Stimulated activated naive B cell treated with anti-CD40 and anti-IgM and Interleukin-4, amounts not matched to agents 10 μg/mL and 1 μg/mL and 100 μg/mL, for 72 hours (primary cell): ENCODE measurements at regions not wholly inside any gene's neighbourhood (a gene's known extent, or its start where the extent isn't known, plus 50 kb on each side); places are given as distances from the start of the nearest gene placed in this dataset.

Experiments used
- ATAC-seq, 2 donors: fragments of 150-1000 bp; cut with Tn5 transposase; replicated peaks; 2 replicates each; pipeline ENCODE4 v1.10.0; 2021; ENCODE audit warnings: moderate library complexity in 1 of 2
- DNase-seq: peaks from one replicate; pipeline ENCODE4 v3.0.0; 2021
- H3K27ac Mint-ChIP-seq: one replicate; pipeline ENCODE4 v1.8.0; 2022; ENCODE audit warnings: mild to moderate bottlenecking, mixed read lengths
- H3K27me3 Mint-ChIP-seq, 2 donors: one replicate each; pipeline ENCODE4 v1.8.0; 2022; ENCODE audit warnings: mixed read lengths in 2 of 2
- H3K36me3 Mint-ChIP-seq, 2 donors: one replicate each; pipeline ENCODE4 v1.8.0; 2022; ENCODE audit warnings: mixed read lengths in 2 of 2, mild to moderate bottlenecking in 1 of 2
- H3K4me1 Mint-ChIP-seq, 2 donors: one replicate each; pipeline ENCODE4 v1.8.0; 2022; ENCODE audit warnings: mixed read lengths in 2 of 2, mild to moderate bottlenecking in 1 of 2
- H3K4me3 Mint-ChIP-seq, 2 donors: one replicate each; pipeline ENCODE4 v1.8.0; 2022; ENCODE audit warnings: mild to moderate bottlenecking in 2 of 2, mixed read lengths in 2 of 2, moderate library complexity in 1 of 2
- H3K9me3 Mint-ChIP-seq, 2 donors: one replicate each; pipeline ENCODE4 v1.8.0; 2022; ENCODE audit warnings: mixed read lengths in 2 of 2, mild to moderate bottlenecking in 1 of 2

GRCh38 chr13:77981281-77981881, 62.8 kb upstream of the EDNRB start:
- no peak for DNase-seq
- Mint-ChIP-seq H3K4me3 (no peak overlapping the region), H3K27ac (no peak overlapping the region), H3K27me3 (peaks cover 0 to 9% of the 10 kb centered on the region in 2 donors), H3K4me1 (no peaks in the 10 kb centered on the region), H3K9me3 (peaks cover 5 to 8% of the 10 kb centered on the region in 2 donors), H3K36me3 (no peaks in the 10 kb centered on the region)
- no peak for ATAC-seq

GRCh38 chr13:77980592-77980991, 62.0 kb upstream of the EDNRB start:
- no peak for DNase-seq
- no peak overlapping the region for H3K4me3 Mint-ChIP-seq
- no peak overlapping the region for H3K27ac Mint-ChIP-seq
- peaks cover 0 to 9% of the 10 kb centered on the region in 2 donors for H3K27me3 Mint-ChIP-seq
- no peaks in the 10 kb centered on the region for H3K36me3 Mint-ChIP-seq
- no peaks in the 10 kb centered on the region for H3K4me1 Mint-ChIP-seq
- peaks cover 5 to 8% of the 10 kb centered on the region in 2 donors for H3K9me3 Mint-ChIP-seq
- ATAC-seq: no peak

GRCh38 chr13:77979721-77980385, 61.2 kb upstream of the EDNRB start:
- no peaks in the 10 kb centered on the region for H3K36me3 Mint-ChIP-seq
- no peaks in the 10 kb centered on the region for H3K4me1 Mint-ChIP-seq
- DNase-seq: no peak
- ATAC-seq: no peak
- H3K27ac Mint-ChIP-seq: no peak overlapping the region
- no peak overlapping the region for H3K4me3 Mint-ChIP-seq
- peaks cover 2 to 3% of the 10 kb centered on the region in 2 donors for H3K27me3 Mint-ChIP-seq
- H3K9me3 Mint-ChIP-seq: peaks cover 6 to 10% of the 10 kb centered on the region in 2 donors

- H3K36me3 Mint-ChIP-seq: no peaks in the 10 kb centered on the region
- no peaks in the 10 kb centered on the region for H3K4me1 Mint-ChIP-seq
- no peak for ATAC-seq
- H3K9me3 Mint-ChIP-seq: peaks cover 12 to 14% of the 10 kb centered on the region in 2 donors
- no peak overlapping the region for H3K4me3 Mint-ChIP-seq
- peaks cover 0 to 7% of the 10 kb centered on the region in 2 donors for H3K27me3 Mint-ChIP-seq
- H3K27ac Mint-ChIP-seq: no peak overlapping the region
- DNase-seq: no peak
Observed at GRCh38 chr13:77975358-77976042, 56.9 kb upstream of the EDNRB start.

GRCh38 chr13:77969299-77969698, 50.7 kb upstream of the EDNRB start:
- no peak overlapping the region for H3K27ac Mint-ChIP-seq
- ATAC-seq: no peak
- H3K9me3 Mint-ChIP-seq: peaks cover 0 to 3% of the 10 kb centered on the region in 2 donors
- no peaks in the 10 kb centered on the region for H3K27me3 Mint-ChIP-seq
- no peaks in the 10 kb centered on the region for H3K4me1 Mint-ChIP-seq
- H3K4me3 Mint-ChIP-seq: no peak overlapping the region
- no peaks in the 10 kb centered on the region for H3K36me3 Mint-ChIP-seq
- no peak for DNase-seq
